GM12878 (cell line): ENCODE measurements at regions not wholly inside any gene's neighbourhood (a gene's known extent, or its start where the extent isn't known, plus 50 kb on each side); places are given as distances from the start of the nearest gene placed in this dataset.

Experiments
- ATAC-seq: fragments of 200-7000 bp; cut with Tn5 transposase; 3 replicates; pipeline ENCODE4 v1.9.1; 2020; ENCODE audit warnings: mild to moderate bottlenecking, moderate library complexity
- BruUV-seq: library from RNA; stranded (reverse); fragments of 400-500 nt; replicated peaks from 2 replicates; lab custom pipeline; 2021; lab: Mats Ljungman, UMichigan
- CTCF ChIA-PET: fragments of 300-600 bp; sonication (Branson Sonifier 250); formaldehyde crosslinking; extraction: SDS; loops from one replicate; lab custom pipeline; 2021; ENCODE audit warnings: inconsistent platforms; lab: Yijun Ruan, JAX
- POLR2A ChIA-PET: fragments of 350-600 bp; formaldehyde crosslinking; extraction: SDS; loops from one replicate; lab custom pipeline; 2021; ENCODE audit warnings: inconsistent platforms; lab: Charles Lee
- RAD21 ChIA-PET: fragments of 300-600 bp; sonication (Branson Sonifier 250); formaldehyde crosslinking; loops from one replicate; lab custom pipeline; 2023; ENCODE audit warnings: antibody characterized with exemption; ENCODE audit not compliant: unreplicated experiment; lab: Charles Lee
- SMC1A ChIA-PET: fragments of 300-600 bp; sonication (Branson Sonifier 250); formaldehyde crosslinking; loops from one replicate; lab custom pipeline; 2023; ENCODE audit not compliant: unreplicated experiment, uncharacterized antibody; lab: Charles Lee
- DNase-seq: peaks from one replicate; pipeline ENCODE4 v3.0.0-alpha.2; 2011; ENCODE audit warnings: low read depth, low spot score
- FAIRE-seq: peaks from 3 replicates; lab custom pipeline; 2011; peaks lifted over from hg19 to GRCh38; lab: Jason Lieb, UNC
- H2AFZ ChIP-seq: 2 replicates; pipeline ENCODE4 v1.6.0; 2011; ENCODE audit warnings: low read depth, low read length, control low read depth; ENCODE audit not compliant: control insufficient read depth
- H3K27ac ChIP-seq: 2 replicates; pipeline ENCODE4 v1.5.1; 2011; ENCODE audit warnings: control low read depth; ENCODE audit not compliant: control insufficient read depth, insufficient read depth
- H3K27me3 ChIP-seq, 2 experiments: replicated peaks in 1 of 2; 2 replicates each; pipeline versions ENCODE4 v1.6.0 to v1.6.1; 2011; ENCODE audit warnings: low read length in 1 of 2; ENCODE audit not compliant: control insufficient read depth in 2 of 2, insufficient read depth in 2 of 2
- H3K36me3 ChIP-seq, 2 experiments: 2 replicates each; pipeline ENCODE4 v1.5.1; 2011; ENCODE audit warnings: low read length in 1 of 2; ENCODE audit not compliant: control insufficient read depth in 2 of 2, insufficient read depth in 2 of 2
- H3K4me1 ChIP-seq: 2 replicates; pipeline ENCODE4 v1.6.1; 2011; ENCODE audit warnings: mild to moderate bottlenecking, low read length, moderate library complexity, mixed read lengths; ENCODE audit not compliant: control insufficient read depth, insufficient read depth
- H3K4me2 ChIP-seq: 2 replicates; pipeline ENCODE4 v1.6.0; 2011; ENCODE audit warnings: control low read depth; ENCODE audit not compliant: control insufficient read depth, insufficient read depth
- H3K4me3 ChIP-seq: fragments of 200-600 bp; sonication (generic); 2 replicates; pipeline ENCODE4 v1.5.1; 2016
- H3K79me2 ChIP-seq: 2 replicates; pipeline ENCODE4 v1.6.0; 2011; ENCODE audit warnings: low read length; ENCODE audit not compliant: control insufficient read depth, insufficient read depth
- H3K9ac ChIP-seq: 2 replicates; pipeline ENCODE4 v1.8.0; 2011; ENCODE audit warnings: low read length, control low read depth, mixed read lengths; ENCODE audit not compliant: control insufficient read depth, insufficient read depth
- H3K9me3 ChIP-seq: replicated peaks from 3 replicates; pipeline ENCODE4 v1.5.1; 2011; ENCODE audit warnings: mild to moderate bottlenecking, low read length; ENCODE audit not compliant: control insufficient read depth, insufficient read depth
- H4K20me1 ChIP-seq: 2 replicates; pipeline ENCODE4 v1.6.0; 2011; ENCODE audit not compliant: control insufficient read depth, insufficient read depth
- BCL11A ChIP-seq: IDR thresholded peaks from 2 replicates; pipeline ENCODE4 v1.6.1; 2011; ENCODE audit warnings: low read depth, low read length
- BRCA1 ChIP-seq: IDR thresholded peaks from 2 replicates; pipeline ENCODE4 v1.6.1; 2011; ENCODE audit warnings: low read depth, low read length, improper control_type of control experiment
- CREM ChIP-seq: IDR thresholded peaks from 2 replicates; pipeline ENCODE4 v1.6.1; 2014; ENCODE audit warnings: antibody characterized with exemption, low read depth
- E2F8 ChIP-seq: fragments of 450-650 bp; IDR thresholded peaks from 2 replicates; pipeline ENCODE4 v1.6.1; 2018; ENCODE audit warnings: mild to moderate bottlenecking, low read depth, moderate library complexity; ENCODE audit not compliant: partially characterized antibody
- EGR1 ChIP-seq, 2 experiments: IDR thresholded peaks; 1 replicate in 1 of 2; 2 replicates in 1 of 2; pipeline ENCODE4 v1.6.1; 2011 to 2012; ENCODE audit warnings: low read depth in 2 of 2, low read length in 2 of 2, borderline replicate concordance in 1 of 2, mild to moderate bottlenecking in 1 of 2, moderate library complexity in 1 of 2
- EZH2 ChIP-seq: IDR thresholded peaks from 2 replicates; pipeline ENCODE4 v1.6.1; 2012; ENCODE audit warnings: low read depth, mild to moderate bottlenecking, control low read depth, inconsistent platforms, low read length, borderline replicate concordance; ENCODE audit not compliant: control insufficient read depth
- PKNOX1 ChIP-seq: fragments of 450-650 bp; IDR thresholded peaks from 2 replicates; pipeline ENCODE4 v1.6.1; 2016; ENCODE audit warnings: mild to moderate bottlenecking
- REST ChIP-seq: IDR thresholded peaks from 2 replicates; pipeline ENCODE4 v1.6.1; 2012; ENCODE audit warnings: mild to moderate bottlenecking, low read depth, low read length
- WGBS: methylation state at CpG from one replicate; pipeline ENCODE4 v1.1.6; 2016; ENCODE audit warnings: low lambda C conversion rate; ENCODE audit not compliant: insufficient replicate concordance, insufficient coverage; ENCODE audit errors: missing lambda C conversion rate; 5-methylcytosine and 5-hydroxymethylcytosine counted together
- in situ Hi-C: fragments of 300-500 bp; cut with MboI; formaldehyde crosslinking; loops from 9 replicates; pipeline ENCODE4 v1.14.3; 2018; ENCODE audit warnings: mixed read lengths
- intact Hi-C: fragments of 100-400 bp; cut with micrococcal nuclease; formaldehyde crosslinking; loops from one replicate; pipeline ENCODE4 v1.14.2; 2022; ENCODE audit not compliant: unreplicated experiment

- no peaks in the 10 kb centered on the region for H3K27me3 ChIP-seq
- CTCF ChIA-PET = interaction anchor here (1.0 to 1.6 kb wide), 2 partner anchors 12 to 22 kb away, joined by 3 to 5 read pairs; no protein-coding TSS in a partner anchor
- H3K9ac ChIP-seq = no peak overlapping the region
- ATAC-seq = no peak
- no peak overlapping the region for H3K4me2 ChIP-seq
- DNase-seq = no peak
- SMC1A ChIA-PET = no interaction called here
- no peaks in the 10 kb centered on the region for H4K20me1 ChIP-seq
- no peak overlapping the region for H3K27ac ChIP-seq
- no peak for FAIRE-seq
- in situ Hi-C loops = no loop called here
- POLR2A ChIA-PET = no interaction called here
- no TSS peak for BruUV-seq
- intact Hi-C loops = no loop called here
- RAD21 ChIA-PET = interaction anchor here (0.9 kb wide), 1 partner anchor 17 kb away, joined by 3 read pairs; no protein-coding TSS in a partner anchor
- H3K9me3 ChIP-seq = no peaks in the 10 kb centered on the region
- no peak overlapping the region for H2AFZ ChIP-seq
- H3K4me1 ChIP-seq = no peaks in the 10 kb centered on the region
- H3K4me3 ChIP-seq = no peak overlapping the region
- no peaks in the 10 kb centered on the region for H3K79me2 ChIP-seq
- H3K36me3 ChIP-seq = no peaks in the 10 kb centered on the region
- 0% methylated on average over 2 of the region's 2 CpGs for WGBS
- no peak for TF ChIP-seq EGR1 (IDR thresholded peaks at IDR 0.05; ENCODE audit: borderline replicate concordance in 1 of 2, low read depth in 2 of 2, low read length in 2 of 2)
- no peak for TF ChIP-seq BRCA1
- TF ChIP-seq REST = no peak
- no peak for TF ChIP-seq CREM
- TF ChIP-seq EZH2 = no peak
- TF ChIP-seq E2F8 = no peak
- TF ChIP-seq BCL11A = no peak
- TF ChIP-seq PKNOX1 = no peak
- TF ChIP-seq, all 136 proteins: peak for 0
Measured at GRCh38 chr1:239538239-239538988, 152.0 kb downstream of the CHRM3 start.
